Endothelial cell of umbilical vein (primary cell): ENCODE measurements at regions not wholly inside any gene's neighbourhood (a gene's known extent, or its start where the extent isn't known, plus 50 kb on each side); places are given as distances from the start of the nearest gene placed in this dataset.

Source experiments
- BruUV-seq: library from RNA; stranded (reverse); fragments of 400-500 nt; replicated peaks from 2 replicates; lab custom pipeline; 2021; lab: Mats Ljungman, UMichigan
- CTCF ChIA-PET: fragments of 300-600, 350-600 bp; sonication (Branson Sonifier 250); formaldehyde crosslinking; loops from one replicate; lab custom pipeline; 2021; ENCODE audit warnings: antibody characterized with exemption, inconsistent platforms; lab: Charles Lee
- POLR2A ChIA-PET: fragments of 300-600, 350-600 bp; sonication (Branson Sonifier 250); formaldehyde crosslinking; loops from one replicate; lab custom pipeline; 2021; ENCODE audit warnings: antibody characterized with exemption, inconsistent platforms; lab: Charles Lee
- DNase-seq: peaks from one replicate; pipeline ENCODE4 v3.0.0-alpha.2; 2011; ENCODE audit warnings: low read depth, low spot score
- FAIRE-seq: peaks from 2 replicates; lab custom pipeline; 2011; peaks lifted over from hg19 to GRCh38; lab: Jason Lieb, UNC
- H2AFZ ChIP-seq: 2 replicates; pipeline ENCODE4 v1.6.0; 2012; ENCODE audit warnings: low read depth, low read length, control low read depth, inconsistent platforms
- H3K27ac ChIP-seq: 2 replicates; pipeline ENCODE4 v1.5.1; 2011; ENCODE audit warnings: low read depth, mild to moderate bottlenecking, control low read depth, low read length, moderate library complexity; ENCODE audit not compliant: insufficient read depth
- H3K27me3 ChIP-seq, 2 experiments: 2 replicates each; pipeline versions ENCODE4 v1.6.0 to v1.6.1; 2011; ENCODE audit warnings: low read length in 2 of 2, mixed read lengths in 1 of 2; ENCODE audit not compliant: control insufficient read depth in 2 of 2, insufficient read depth in 2 of 2
- H3K36me3 ChIP-seq, 2 experiments: 2 replicates in 1 of 2; 3 replicates in 1 of 2; pipeline ENCODE4 v1.5.1; 2011; ENCODE audit warnings: low read length in 2 of 2, mild to moderate bottlenecking in 1 of 2, moderate library complexity in 1 of 2; ENCODE audit not compliant: control insufficient read depth in 2 of 2, insufficient read depth in 2 of 2; ENCODE audit errors: extremely low read depth in 1 of 2
- H3K4me1 ChIP-seq: 3 replicates; pipeline ENCODE4 v1.5.1; 2011; ENCODE audit warnings: mild to moderate bottlenecking, low read length; ENCODE audit not compliant: control insufficient read depth, insufficient read depth; ENCODE audit errors: extremely low read depth
- H3K4me2 ChIP-seq: 2 replicates; pipeline ENCODE4 v1.6.1; 2011; ENCODE audit warnings: low read length, control low read depth, mixed read lengths; ENCODE audit not compliant: insufficient read depth
- H3K4me3 ChIP-seq, 3 experiments: fragments of 200-600 bp in 1 of 3; sonication (generic), shearing (Covaris generic) in 1 of 3; replicated peaks in 1 of 3; 2 replicates each; pipeline ENCODE4 v1.5.1; 2011 to 2016; ENCODE audit warnings: control low read depth in 3 of 3, low read length in 3 of 3, mild to moderate bottlenecking in 2 of 3, inconsistent platforms in 1 of 3, low read depth in 1 of 3, moderate library complexity in 1 of 3; ENCODE audit not compliant: insufficient read depth in 1 of 3
- H3K79me2 ChIP-seq: 2 replicates; pipeline ENCODE4 v1.6.0; 2012; ENCODE audit warnings: low read length, inconsistent platforms; ENCODE audit not compliant: control insufficient read depth, insufficient read depth
- H3K9ac ChIP-seq: replicated peaks from 2 replicates; pipeline ENCODE3; 2011; ENCODE audit warnings: low read length, control low read depth; ENCODE audit not compliant: insufficient read depth; ENCODE audit errors: extremely low read depth
- H3K9me1 ChIP-seq: replicated peaks from 3 replicates; pipeline ENCODE4 v1.6.0; 2011; ENCODE audit warnings: mild to moderate bottlenecking, low read length; ENCODE audit not compliant: control insufficient read depth, insufficient read depth; ENCODE audit errors: extremely low read depth
- H3K9me3 ChIP-seq: replicated peaks from 2 replicates; pipeline ENCODE4 v1.5.1; 2012; ENCODE audit warnings: low read length, inconsistent platforms; ENCODE audit not compliant: control insufficient read depth, insufficient read depth
- H4K20me1 ChIP-seq: replicated peaks from 2 replicates; pipeline ENCODE3; 2011; ENCODE audit warnings: mild to moderate bottlenecking, low read length; ENCODE audit not compliant: control insufficient read depth, insufficient read depth; ENCODE audit errors: extremely low read depth
- EZH2 ChIP-seq: IDR thresholded peaks from 2 replicates; pipeline ENCODE4 v1.6.1; 2012; ENCODE audit warnings: borderline replicate concordance, low read depth, mild to moderate bottlenecking, moderate library complexity, low read length, inconsistent platforms; ENCODE audit not compliant: severe bottlenecking
- FOS ChIP-seq: IDR thresholded peaks from 2 replicates; pipeline ENCODE4 v1.6.1; 2011; ENCODE audit warnings: mild to moderate bottlenecking, low read length, moderate library complexity, borderline replicate concordance; ENCODE audit not compliant: insufficient read depth
- GATA2 ChIP-seq: IDR thresholded peaks from 2 replicates; pipeline ENCODE4 v1.7.0; 2011; ENCODE audit warnings: low read depth, mild to moderate bottlenecking, moderate library complexity, mixed read lengths, low read length; ENCODE audit not compliant: insufficient read length, insufficient read depth
- JUN ChIP-seq: IDR thresholded peaks from 2 replicates; pipeline ENCODE4 v1.6.1; 2011; ENCODE audit warnings: borderline replicate concordance, low read depth; ENCODE audit not compliant: insufficient read length, insufficient read depth
- MYC ChIP-seq: IDR thresholded peaks from one replicate; pipeline ENCODE4 v1.6.1; 2011; ENCODE audit warnings: mild to moderate bottlenecking, low read depth, low read length
- POLR2A ChIP-seq: IDR thresholded peaks from 2 replicates; pipeline ENCODE4 v1.6.1; 2012; ENCODE audit warnings: low read depth, mild to moderate bottlenecking, control low read depth, low read length
- POLR2AphosphoS5 ChIP-seq: IDR thresholded peaks from 2 replicates; pipeline ENCODE4 v1.6.1; 2012; ENCODE audit warnings: low read depth, mild to moderate bottlenecking, control low read depth, low read length, moderate library complexity; ENCODE audit not compliant: insufficient read depth
- dilution Hi-C: fragments of 300-500 bp; cut with MboI; formaldehyde crosslinking; loops from one replicate; pipeline ENCODE4 v1.15.0; 2019; ENCODE audit warnings: low sequenced_read_pairs; ENCODE audit not compliant: extremely low pct_ligation_motif_present
- intact Hi-C: fragments of 100-400 bp; cut with micrococcal nuclease; formaldehyde crosslinking; loops from one replicate; pipeline ENCODE4 v1.10.0; 2022
- TF ChIP-seq, protein P1 (sequence below): IDR thresholded peaks from 2 replicates; pipeline ENCODE4 v1.6.1; 2011; ENCODE audit not compliant: insufficient read depth, insufficient read length
- TF ChIP-seq, protein P2 (sequence below), 2 donors: IDR thresholded peaks; 1 replicate in 1 of 2; 2 replicates in 1 of 2; pipeline ENCODE4 v1.5.1; 2011; ENCODE audit warnings: low read length in 2 of 2, mild to moderate bottlenecking in 2 of 2, moderate library complexity in 2 of 2, control low read depth in 1 of 2, inconsistent platforms in 1 of 2, low read depth in 1 of 2; ENCODE audit not compliant: insufficient read depth in 1 of 2; ENCODE audit errors: extremely low read depth in 1 of 2

DNA sequence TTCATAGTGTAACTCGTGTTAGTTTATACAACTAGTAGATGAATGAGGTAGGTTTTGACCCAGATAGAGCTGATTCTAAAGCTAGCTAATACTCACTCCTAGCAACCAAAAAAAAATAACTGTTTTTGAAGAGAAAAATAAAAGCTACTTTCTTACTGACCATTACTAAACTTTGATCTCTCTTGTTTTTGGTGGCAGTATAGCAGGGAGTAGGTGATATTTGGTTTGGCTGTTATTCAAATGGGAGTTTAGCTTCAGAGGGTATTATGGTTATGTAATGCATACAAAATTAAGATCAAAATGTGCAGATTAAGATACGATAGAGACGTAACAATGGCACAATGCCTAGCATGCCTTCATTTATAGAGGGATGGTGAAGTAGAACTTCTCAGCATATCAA is 1104.5 kb downstream of the PCDH19 start:
- no peak overlapping the region for H2AFZ ChIP-seq
- no peaks in the 10 kb centered on the region for H3K9me3 ChIP-seq
- ChIA-PET CTCF (no interaction called here), POLR2A (no interaction called here)
- no peak overlapping the region for H3K27ac ChIP-seq
- no peak for TF ChIP-seq JUN
- TF ChIP-seq, protein P1, sequence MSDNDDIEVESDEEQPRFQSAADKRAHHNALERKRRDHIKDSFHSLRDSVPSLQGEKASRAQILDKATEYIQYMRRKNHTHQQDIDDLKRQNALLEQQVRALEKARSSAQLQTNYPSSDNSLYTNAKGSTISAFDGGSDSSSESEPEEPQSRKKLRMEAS = no peak
- TF ChIP-seq POLR2A = no peak
- TF ChIP-seq POLR2AphosphoS5 = no peak
- no peak for TF ChIP-seq FOS
- no peak for TF ChIP-seq GATA2
- TF ChIP-seq, protein P2, sequence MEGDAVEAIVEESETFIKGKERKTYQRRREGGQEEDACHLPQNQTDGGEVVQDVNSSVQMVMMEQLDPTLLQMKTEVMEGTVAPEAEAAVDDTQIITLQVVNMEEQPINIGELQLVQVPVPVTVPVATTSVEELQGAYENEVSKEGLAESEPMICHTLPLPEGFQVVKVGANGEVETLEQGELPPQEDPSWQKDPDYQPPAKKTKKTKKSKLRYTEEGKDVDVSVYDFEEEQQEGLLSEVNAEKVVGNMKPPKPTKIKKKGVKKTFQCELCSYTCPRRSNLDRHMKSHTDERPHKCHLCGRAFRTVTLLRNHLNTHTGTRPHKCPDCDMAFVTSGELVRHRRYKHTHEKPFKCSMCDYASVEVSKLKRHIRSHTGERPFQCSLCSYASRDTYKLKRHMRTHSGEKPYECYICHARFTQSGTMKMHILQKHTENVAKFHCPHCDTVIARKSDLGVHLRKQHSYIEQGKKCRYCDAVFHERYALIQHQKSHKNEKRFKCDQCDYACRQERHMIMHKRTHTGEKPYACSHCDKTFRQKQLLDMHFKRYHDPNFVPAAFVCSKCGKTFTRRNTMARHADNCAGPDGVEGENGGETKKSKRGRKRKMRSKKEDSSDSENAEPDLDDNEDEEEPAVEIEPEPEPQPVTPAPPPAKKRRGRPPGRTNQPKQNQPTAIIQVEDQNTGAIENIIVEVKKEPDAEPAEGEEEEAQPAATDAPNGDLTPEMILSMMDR (IDR thresholded peaks at IDR 0.05; ENCODE audit: extremely low read depth in 1 of 2, insufficient read depth in 1 of 2, low read depth in 1 of 2, low read length in 2 of 2) = no peak
- TF ChIP-seq MYC = no peak
- TF ChIP-seq EZH2 = no peak
- DNase-seq = no peak
- H3K79me2 ChIP-seq = no peaks in the 10 kb centered on the region
- H3K9me1 ChIP-seq = no peaks in the 10 kb centered on the region
- no peaks in the 10 kb centered on the region for H3K36me3 ChIP-seq
- no peak for FAIRE-seq
- dilution Hi-C loops = no loop called here
- H3K27me3 ChIP-seq = no peaks in the 10 kb centered on the region
- H3K9ac ChIP-seq = no peak overlapping the region
- no peak overlapping the region for H3K4me3 ChIP-seq
- intact Hi-C loops = loop anchor here (10.0 kb wide), 1 partner anchor 1069 kb away; no protein-coding TSS in a partner anchor
- no peak overlapping the region for H3K4me2 ChIP-seq
- no peaks in the 10 kb centered on the region for H3K4me1 ChIP-seq
- no TSS peak for BruUV-seq
- no peaks in the 10 kb centered on the region for H4K20me1 ChIP-seq
